Transverse colon (tissue), 4 donors: ENCODE measurements at regions not wholly inside any gene's neighbourhood (a gene's known extent, or its start where the extent isn't known, plus 50 kb on each side); places are given as distances from the start of the nearest gene placed in this dataset.

Source experiments
- CTCF ChIP-seq, 5 experiments: fragments of 200-600 bp in 3 of 5; fragments of 450-650 bp in 2 of 5; sonication (generic) in 3 of 5; IDR thresholded peaks; 1 replicate in 2 of 5; 2 replicates in 3 of 5; pipeline ENCODE4 v1.5.1; 2016 to 2017; ENCODE audit warnings: antibody characterized with exemption in 5 of 5, inconsistent platforms in 3 of 5, mild to moderate bottlenecking in 2 of 5, moderate library complexity in 1 of 5
- POLR2AphosphoS5 ChIP-seq, 3 donors: sonication (generic); formaldehyde crosslinking; IDR thresholded peaks; one replicate each; pipeline ENCODE4 v1.6.1; 2016; ENCODE audit warnings: antibody characterized with exemption in 3 of 3

- TF ChIP-seq CTCF (IDR thresholded peaks at IDR 0.05) = no peak
- no peak for TF ChIP-seq POLR2AphosphoS5 (IDR thresholded peaks at IDR 0.05)
Measured at GRCh38 chr2:211014906-211015305, 458.5 kb downstream of the CPS1 start.
